ENCODE measurements at regions not wholly inside any gene's neighbourhood (a gene's known extent, or its start where the extent isn't known, plus 50 kb on each side); places are given as distances from the start of the nearest gene placed in this dataset.

- Histone ChIP-seq H4K20me1 (no peaks in the 10 kb centered on the region), H3K9me3 (replicated peaks in 1 of 11) (peaks cover 0 to 23% (median 0%) of the 10 kb centered on the region in 11 experiments; a peak in 5 of 22 replicates), H3K27me3 (no peaks in the 10 kb centered on the region), H3K4me1 (no peaks in the 10 kb centered on the region), H3K9ac (no peak overlapping the region), H3K4me3 (no peak overlapping the region), H3K36me3 (no peaks in the 10 kb centered on the region), H3K27ac (no peak overlapping the region), H3K4me2 (no peak overlapping the region)
- TF ChIP-seq Cebpa-rat (IDR thresholded peaks at IDR 0.05): no peak
These were observed 489.9 kb downstream of the BCL11B start for GRCh38 chr14:98782062-98782461.

GRCh38 chr14:98785578-98785977, 486.4 kb downstream of the BCL11B start:
- H3K9ac ChIP-seq: no peak overlapping the region
- no peaks in the 10 kb centered on the region for H3K4me1 ChIP-seq
- TF ChIP-seq Cebpa-rat (IDR thresholded peaks at IDR 0.05): no peak
- H3K36me3 ChIP-seq: no peaks in the 10 kb centered on the region
- H3K9me3 ChIP-seq (replicated peaks in 1 of 11): peaks cover 0 to 23% (median 0%) of the 10 kb centered on the region in 11 experiments; a peak in 5 of 22 replicates
- H3K27me3 ChIP-seq: no peaks in the 10 kb centered on the region
- no peak overlapping the region for H3K4me3 ChIP-seq
- no peak overlapping the region for H3K27ac ChIP-seq
- no peak overlapping the region for H3K4me2 ChIP-seq
- no peaks in the 10 kb centered on the region for H4K20me1 ChIP-seq

GRCh38 chr14:98786456-98786855, 485.5 kb downstream of the BCL11B start:
- Histone ChIP-seq H3K27me3 (no peaks in the 10 kb centered on the region), H3K27ac (no peak overlapping the region), H3K9ac (no peak overlapping the region), H3K4me1 (no peaks in the 10 kb centered on the region), H3K36me3 (no peaks in the 10 kb centered on the region), H3K4me2 (no peak overlapping the region), H4K20me1 (no peaks in the 10 kb centered on the region), H3K9me3 (replicated peaks in 1 of 11) (peaks cover 0 to 23% (median 0%) of the 10 kb centered on the region in 11 experiments; a peak in 5 of 22 replicates), H3K4me3 (no peak overlapping the region)
- no peak for TF ChIP-seq Cebpa-rat (IDR thresholded peaks at IDR 0.05)

DNA sequence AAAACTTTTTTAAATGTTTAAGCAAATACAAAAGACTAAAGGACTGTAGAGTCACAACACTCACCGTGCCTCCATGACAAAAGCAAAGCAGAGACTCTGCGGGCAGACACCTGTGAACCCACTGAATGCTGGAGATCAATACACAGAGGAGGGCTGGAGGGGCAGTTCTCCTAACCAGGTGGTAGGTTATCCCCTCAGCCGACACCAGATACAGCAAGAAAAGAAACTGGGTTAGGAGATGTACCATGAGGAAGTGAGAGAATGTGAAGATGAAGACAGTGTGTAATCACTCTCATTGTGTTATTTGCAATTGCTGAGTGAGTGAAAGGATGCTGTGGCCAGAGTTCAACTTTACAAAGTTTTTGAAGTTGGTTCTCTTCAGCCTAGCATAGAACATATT, 480.3 kb downstream of the BCL11B start:
- Histone ChIP-seq H3K9me3 (replicated peaks in 1 of 11) (peaks cover 5 to 19% (median 12%) of the 10 kb centered on the region in 11 experiments; a peak in 14 of 22 replicates), H4K20me1 (no peaks in the 10 kb centered on the region), H3K36me3 (no peaks in the 10 kb centered on the region), H3K4me2 (peak overlapping the region in 3 of 11 experiments; percentile 27 to 40 (median 37); a peak in 4 of 22 replicates), H3K4me1 (peaks cover 0 to 11% (median 3%) of the 10 kb centered on the region in 10 experiments; a peak in 7 of 20 replicates), H3K4me3 (no peak overlapping the region), H3K27me3 (no peaks in the 10 kb centered on the region), H3K9ac (no peak overlapping the region), H3K27ac (no peak overlapping the region)
- TF ChIP-seq Cebpa-rat (IDR thresholded peaks at IDR 0.05): no peak

- H3K27me3 ChIP-seq: no peaks in the 10 kb centered on the region
- no peak overlapping the region for H3K4me3 ChIP-seq
- H3K9me3 ChIP-seq (replicated peaks in 1 of 11): peaks cover 5 to 19% (median 12%) of the 10 kb centered on the region in 11 experiments; a peak in 14 of 22 replicates
- no peaks in the 10 kb centered on the region for H4K20me1 ChIP-seq
- no peaks in the 10 kb centered on the region for H3K36me3 ChIP-seq
- no peak for TF ChIP-seq Cebpa-rat (IDR thresholded peaks at IDR 0.05)
- H3K27ac ChIP-seq: no peak overlapping the region
- peak overlapping the region in 3 of 11 experiments; percentile 27 to 40 (median 37); a peak in 5 of 22 replicates for H3K4me2 ChIP-seq
- no peak overlapping the region for H3K9ac ChIP-seq
- H3K4me1 ChIP-seq: peaks cover 0 to 11% (median 3%) of the 10 kb centered on the region in 10 experiments; a peak in 7 of 20 replicates
These were observed 479.8 kb downstream of the BCL11B start for GRCh38 chr14:98792171-98792570.

DNA sequence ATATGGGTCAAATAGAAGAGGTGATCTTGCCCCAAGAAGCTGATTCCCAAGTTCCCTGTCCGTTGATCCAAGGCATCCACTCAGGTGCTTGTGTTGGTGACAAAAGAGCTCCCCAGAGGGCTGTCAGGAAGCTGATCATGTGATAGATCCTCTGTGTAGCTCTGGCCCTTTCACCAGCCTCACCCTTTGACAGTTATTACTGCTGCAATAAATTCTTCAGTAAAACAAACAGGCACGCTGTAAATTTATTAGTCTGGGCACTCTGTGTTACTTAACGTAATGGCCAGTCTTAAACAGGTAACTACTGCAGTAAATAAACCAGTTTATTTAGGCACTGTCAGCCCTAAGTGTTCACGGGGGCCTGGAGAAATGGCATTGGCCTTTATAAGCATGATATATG, 473.9 kb downstream of the BCL11B start:
- no peaks in the 10 kb centered on the region for H3K4me1 ChIP-seq
- no peak overlapping the region for H3K4me2 ChIP-seq
- H3K4me3 ChIP-seq: no peak overlapping the region
- no peaks in the 10 kb centered on the region for H3K27me3 ChIP-seq
- H3K27ac ChIP-seq: no peak overlapping the region
- no peaks in the 10 kb centered on the region for H4K20me1 ChIP-seq
- peaks cover 5 to 19% (median 12%) of the 10 kb centered on the region in 11 experiments; a peak in 14 of 22 replicates for H3K9me3 ChIP-seq (replicated peaks in 1 of 11)
- TF ChIP-seq Cebpa-rat (IDR thresholded peaks at IDR 0.05): no peak
- no peaks in the 10 kb centered on the region for H3K36me3 ChIP-seq
- no peak overlapping the region for H3K9ac ChIP-seq

- no peak overlapping the region for H3K9ac ChIP-seq
- peaks cover 0 to 4% (median 1%) of the 10 kb centered on the region in 11 experiments; a peak in 9 of 22 replicates for H3K9me3 ChIP-seq (replicated peaks in 1 of 11)
- H3K4me1 ChIP-seq: no peaks in the 10 kb centered on the region
- H4K20me1 ChIP-seq: no peaks in the 10 kb centered on the region
- no peaks in the 10 kb centered on the region for H3K27me3 ChIP-seq
- H3K4me2 ChIP-seq: no peak overlapping the region
- H3K36me3 ChIP-seq: no peaks in the 10 kb centered on the region
- no peak overlapping the region for H3K27ac ChIP-seq
- no peak overlapping the region for H3K4me3 ChIP-seq
- no peak for TF ChIP-seq Cebpa-rat (IDR thresholded peaks at IDR 0.05)
These were observed 472.1 kb downstream of the BCL11B start for GRCh38 chr14:98799891-98800290.

DNA sequence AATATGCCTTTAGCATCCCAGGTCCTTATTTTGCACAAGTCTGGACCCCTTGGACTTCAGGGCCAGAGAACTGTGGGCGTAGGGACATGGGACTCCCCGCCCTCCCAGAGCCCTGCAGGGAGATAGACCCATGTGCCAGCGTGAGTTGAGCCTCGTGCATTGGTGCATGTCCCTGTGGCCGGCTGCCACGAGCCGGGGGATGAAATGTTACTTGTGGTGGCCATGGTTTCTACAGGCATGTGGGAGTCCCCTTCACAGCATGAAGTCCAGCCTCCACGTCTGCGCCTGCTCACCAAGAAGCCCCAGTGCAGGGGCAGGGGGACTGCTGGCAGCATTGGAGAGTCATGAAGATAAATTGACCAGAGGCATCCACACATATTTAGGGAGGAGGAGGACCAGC, 470.0 kb downstream of the BCL11B start:
- Histone ChIP-seq H3K4me2 (no peak overlapping the region), H3K9me3 (replicated peaks in 1 of 11) (no peaks in the 10 kb centered on the region), H3K36me3 (no peaks in the 10 kb centered on the region), H4K20me1 (no peaks in the 10 kb centered on the region), H3K9ac (no peak overlapping the region), H3K27ac (no peak overlapping the region), H3K4me1 (no peaks in the 10 kb centered on the region), H3K27me3 (no peaks in the 10 kb centered on the region), H3K4me3 (no peak overlapping the region)
- TF ChIP-seq Cebpa-rat (IDR thresholded peaks at IDR 0.05): no peak

- Histone ChIP-seq H3K27ac (no peak overlapping the region), H3K4me1 (peaks cover 0 to 7% (median 0%) of the 10 kb centered on the region in 10 experiments; a peak in 2 of 20 replicates), H3K36me3 (no peaks in the 10 kb centered on the region), H3K9me3 (replicated peaks in 1 of 11) (no peaks in the 10 kb centered on the region), H3K4me3 (no peak overlapping the region), H3K27me3 (no peaks in the 10 kb centered on the region), H3K4me2 (peak overlapping the region in 1 of 11 experiments; percentile 34; a peak in 1 of 22 replicates), H4K20me1 (no peaks in the 10 kb centered on the region), H3K9ac (no peak overlapping the region)
- TF ChIP-seq Cebpa-rat (IDR thresholded peaks at IDR 0.05): no peak
These were observed 468.8 kb downstream of the BCL11B start for GRCh38 chr14:98803196-98803595.

Data from BLaER1 treated with 17β-estradiol and CSF1 and Interleukin-3, amounts not matched to agents 10 nM and 100 nM (cell line).